RWPE2 (cell line): ENCODE measurements at regions not wholly inside any gene's neighbourhood (a gene's known extent, or its start where the extent isn't known, plus 50 kb on each side); places are given as distances from the start of the nearest gene placed in this dataset.

Source experiments
- ATAC-seq: fragments of 200-7000 bp; cut with Tn5 transposase; 3 replicates; pipeline ENCODE4 v1.9.1; 2021; ENCODE audit warnings: low read depth
- DNase-seq: peaks from one replicate; pipeline ENCODE4 v3.0.0-alpha.2; 2020; ENCODE audit warnings: low spot score
- H3K27ac ChIP-seq: fragments of 450-650 bp; 2 replicates; pipeline ENCODE4 v1.5.1; 2017; ENCODE audit warnings: mild to moderate bottlenecking; ENCODE audit not compliant: poor library complexity, severe bottlenecking
- H3K27me3 ChIP-seq: fragments of 250-450 bp; sonication (Bioruptor Pico); 2 replicates; pipeline ENCODE4 v1.5.1; 2021; ENCODE audit warnings: mild to moderate bottlenecking, moderate library complexity; ENCODE audit not compliant: insufficient read depth, poor library complexity, severe bottlenecking
- H3K36me3 ChIP-seq: fragments of 250-450 bp; sonication (Bioruptor Pico); 2 replicates; pipeline ENCODE4 v1.5.1; 2020; ENCODE audit warnings: low read depth, mild to moderate bottlenecking, moderate library complexity
- H3K4me1 ChIP-seq: fragments of 250-450 bp; sonication (Bioruptor Pico); 2 replicates; pipeline ENCODE4 v1.5.1; 2021; ENCODE audit warnings: mild to moderate bottlenecking, moderate library complexity; ENCODE audit not compliant: insufficient read depth, poor library complexity, severe bottlenecking
- H3K4me3 ChIP-seq: fragments of 250-450 bp; sonication (Bioruptor Pico); 2 replicates; pipeline ENCODE4 v1.5.1; 2021; ENCODE audit warnings: mild to moderate bottlenecking, moderate library complexity; ENCODE audit not compliant: severe bottlenecking
- H3K9me3 ChIP-seq: fragments of 250-450 bp; sonication (Bioruptor Pico); 2 replicates; pipeline ENCODE4 v1.5.1; 2021; ENCODE audit warnings: mild to moderate bottlenecking, moderate library complexity; ENCODE audit not compliant: severe bottlenecking
- CTCF ChIP-seq: fragments of 450-650 bp; IDR thresholded peaks from one replicate; pipeline ENCODE4 v1.5.1; 2017; ENCODE audit warnings: mild to moderate bottlenecking, moderate library complexity; ENCODE audit not compliant: poor library complexity, severe bottlenecking

GRCh38 chr21:27040738-27041469, 74.0 kb upstream of the ADAMTS5 start:
- Histone ChIP-seq H3K36me3 (no peaks in the 10 kb centered on the region), H3K27me3 (no peaks in the 10 kb centered on the region), H3K9me3 (no peaks in the 10 kb centered on the region), H3K27ac (no peak overlapping the region), H3K4me3 (no peak overlapping the region), H3K4me1 (no peaks in the 10 kb centered on the region)
- DNase-seq (no peak), ATAC-seq (peak; percentile 71)
- TF ChIP-seq CTCF = no peak

- no peaks in the 10 kb centered on the region for H3K36me3 ChIP-seq
- no peaks in the 10 kb centered on the region for H3K9me3 ChIP-seq
- H3K27me3 ChIP-seq = no peaks in the 10 kb centered on the region
- ATAC-seq = no peak
- no peaks in the 10 kb centered on the region for H3K4me1 ChIP-seq
- no peak for TF ChIP-seq CTCF
- no peak overlapping the region for H3K4me3 ChIP-seq
- DNase-seq = no peak
- no peak overlapping the region for H3K27ac ChIP-seq
These were observed 69.9 kb upstream of the ADAMTS5 start for GRCh38 chr21:27036736-27037301.

GRCh38 chr21:27035791-27036190, 68.9 kb upstream of the ADAMTS5 start:
- no peaks in the 10 kb centered on the region for H3K9me3 ChIP-seq
- no peak for TF ChIP-seq CTCF
- ATAC-seq = no peak
- no peak overlapping the region for H3K27ac ChIP-seq
- no peak for DNase-seq
- no peaks in the 10 kb centered on the region for H3K27me3 ChIP-seq
- H3K36me3 ChIP-seq = no peaks in the 10 kb centered on the region
- H3K4me3 ChIP-seq = no peak overlapping the region
- H3K4me1 ChIP-seq = no peaks in the 10 kb centered on the region

- H3K4me1 ChIP-seq = no peaks in the 10 kb centered on the region
- no peak for TF ChIP-seq CTCF
- H3K36me3 ChIP-seq = no peaks in the 10 kb centered on the region
- no peaks in the 10 kb centered on the region for H3K9me3 ChIP-seq
- no peak for ATAC-seq
- H3K27ac ChIP-seq = no peak overlapping the region
- DNase-seq = no peak
- no peaks in the 10 kb centered on the region for H3K27me3 ChIP-seq
- H3K4me3 ChIP-seq = no peak overlapping the region
These were observed 67.9 kb upstream of the ADAMTS5 start for GRCh38 chr21:27034796-27035195.

- no peak overlapping the region for H3K27ac ChIP-seq
- no peaks in the 10 kb centered on the region for H3K27me3 ChIP-seq
- H3K9me3 ChIP-seq = no peaks in the 10 kb centered on the region
- no peaks in the 10 kb centered on the region for H3K36me3 ChIP-seq
- DNase-seq = no peak
- no peaks in the 10 kb centered on the region for H3K4me1 ChIP-seq
- no peak overlapping the region for H3K4me3 ChIP-seq
- ATAC-seq = no peak
- TF ChIP-seq CTCF = no peak
These were observed 66.6 kb upstream of the ADAMTS5 start for GRCh38 chr21:27033471-27033870.
